Jurkat, Clone E6-1 (cell line): ENCODE measurements at regions not wholly inside any gene's neighbourhood (a gene's known extent, or its start where the extent isn't known, plus 50 kb on each side); places are given as distances from the start of the nearest gene placed in this dataset.

ENCODE experiments used
- DNase-seq: peaks from one replicate; pipeline ENCODE4 v3.0.0-alpha.2; 2011; ENCODE audit warnings: low read depth, low spot score
- H3K4me3 ChIP-seq: 2 replicates; pipeline ENCODE4 v1.5.1; 2011; ENCODE audit warnings: mild to moderate bottlenecking, low read length, control low read depth, moderate library complexity

DNA sequence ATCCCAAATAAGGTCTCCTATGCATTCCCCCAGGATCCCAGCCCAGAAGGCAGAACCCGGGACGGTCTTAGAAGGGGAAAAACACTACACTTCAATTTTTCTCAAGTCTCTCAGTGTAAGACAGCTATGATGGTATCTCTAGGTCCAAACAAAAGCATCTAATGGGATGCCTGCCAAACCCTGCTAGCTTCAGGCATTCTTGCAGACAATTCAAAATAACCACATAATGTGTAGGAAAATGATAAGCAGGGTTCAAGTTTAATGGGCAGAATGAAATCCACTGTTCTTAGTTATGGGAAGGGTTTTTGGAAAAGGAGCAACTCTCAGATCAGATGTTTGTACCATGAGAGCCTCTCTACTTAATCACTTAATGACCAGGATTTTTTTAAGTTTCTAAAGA lies 119.8 kb upstream of the ANO1 start:
- no peak for DNase-seq
- H3K4me3 ChIP-seq = no peak overlapping the region

DNA sequence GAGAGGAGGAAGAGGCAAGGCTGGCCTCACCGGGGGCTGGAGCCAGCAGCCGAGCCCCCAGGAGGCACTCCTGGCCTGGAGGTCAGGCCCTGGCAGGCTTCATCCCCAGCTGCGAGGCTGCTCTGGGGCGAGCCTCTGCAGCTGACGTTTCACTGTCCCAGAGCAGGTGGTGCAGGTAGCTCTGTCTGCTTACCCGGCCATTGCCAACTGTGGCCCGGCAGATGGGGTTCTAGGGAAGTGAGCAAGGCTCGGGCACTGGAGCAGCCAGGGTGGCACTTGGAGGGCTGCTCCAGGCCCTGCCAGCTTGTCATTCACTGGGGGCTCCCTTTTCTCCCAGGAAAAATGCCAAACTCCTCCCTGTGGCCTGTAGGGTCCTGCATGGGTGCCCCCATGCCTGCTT lies 118.7 kb upstream of the ANO1 start:
- H3K4me3 ChIP-seq = no peak overlapping the region
- no peak for DNase-seq

DNA sequence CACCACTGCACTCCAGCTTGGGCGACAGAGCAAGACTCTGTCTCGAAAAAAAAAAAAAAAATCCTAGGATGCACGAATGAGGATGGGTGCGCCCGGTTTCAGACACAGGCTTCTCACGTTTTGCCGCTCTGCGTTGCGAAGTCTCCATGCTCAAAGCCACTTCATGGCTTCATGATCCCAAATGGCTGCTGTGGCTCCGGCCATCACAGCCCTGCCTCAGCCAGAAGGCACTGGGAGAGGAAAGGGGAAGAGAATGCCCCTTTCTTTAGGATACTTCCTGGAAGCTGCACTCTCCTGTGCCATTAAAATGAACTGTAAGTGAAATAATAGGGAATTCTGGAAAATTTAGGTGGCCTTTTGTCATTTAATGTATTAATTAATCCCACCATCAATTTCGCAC lies 116.4 kb upstream of the ANO1 start:
- DNase-seq = no peak
- H3K4me3 ChIP-seq = no peak overlapping the region

DNA sequence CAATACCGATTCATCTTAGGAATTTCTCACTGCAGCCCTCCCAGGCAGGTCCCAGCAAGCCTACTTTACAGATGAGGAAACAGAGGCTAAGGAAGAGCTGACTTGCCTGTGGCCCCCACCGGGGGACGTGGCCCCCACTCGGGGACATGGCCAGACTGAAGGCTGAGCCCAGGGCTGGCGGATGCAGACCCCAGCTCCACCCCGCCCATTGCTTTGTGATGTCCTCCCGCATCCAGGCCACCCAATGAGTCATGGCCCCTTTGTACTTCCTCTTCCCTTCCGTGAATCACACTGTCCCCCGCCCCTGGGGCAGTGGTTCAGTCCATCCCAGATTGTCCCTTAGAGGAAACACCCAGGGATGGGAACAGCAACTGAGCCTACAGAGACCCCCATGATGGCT lies 116.0 kb upstream of the ANO1 start:
- no peak for DNase-seq
- no peak overlapping the region for H3K4me3 ChIP-seq

DNA sequence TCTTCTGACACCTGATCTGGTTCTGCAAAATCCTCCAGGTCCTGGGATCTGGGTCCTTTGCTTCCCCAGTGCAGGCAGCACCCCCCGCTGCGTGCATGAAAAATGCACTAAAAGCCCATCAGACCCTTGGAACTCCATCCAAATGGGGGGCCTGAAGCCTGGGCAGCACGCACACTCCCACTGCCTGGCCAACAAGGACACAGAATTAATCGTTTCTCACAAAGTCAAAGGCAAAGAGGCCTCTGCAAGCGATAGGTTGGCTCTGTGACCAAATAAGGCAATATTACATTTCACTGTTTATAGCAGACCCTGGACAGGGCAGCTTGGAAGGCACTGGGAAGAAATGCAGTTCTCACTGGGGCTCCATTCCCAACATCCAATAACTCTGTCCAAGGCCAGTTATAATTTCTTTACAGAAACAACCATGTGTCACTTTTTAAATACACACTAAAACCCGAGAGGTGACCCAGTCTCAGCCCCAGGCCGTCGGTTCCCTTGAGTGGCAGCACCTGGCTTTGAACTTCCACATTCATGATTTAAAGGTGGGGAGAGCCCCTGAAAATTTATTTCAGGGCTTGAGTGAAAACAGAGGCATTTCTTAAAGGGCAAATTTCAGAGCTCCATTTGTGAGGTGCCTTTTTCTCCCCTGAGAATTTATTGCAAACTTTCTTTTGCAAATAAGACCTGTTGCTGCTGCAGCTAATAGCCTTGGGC lies 114.4 kb upstream of the ANO1 start:
- no peak for DNase-seq
- H3K4me3 ChIP-seq = no peak overlapping the region

DNA sequence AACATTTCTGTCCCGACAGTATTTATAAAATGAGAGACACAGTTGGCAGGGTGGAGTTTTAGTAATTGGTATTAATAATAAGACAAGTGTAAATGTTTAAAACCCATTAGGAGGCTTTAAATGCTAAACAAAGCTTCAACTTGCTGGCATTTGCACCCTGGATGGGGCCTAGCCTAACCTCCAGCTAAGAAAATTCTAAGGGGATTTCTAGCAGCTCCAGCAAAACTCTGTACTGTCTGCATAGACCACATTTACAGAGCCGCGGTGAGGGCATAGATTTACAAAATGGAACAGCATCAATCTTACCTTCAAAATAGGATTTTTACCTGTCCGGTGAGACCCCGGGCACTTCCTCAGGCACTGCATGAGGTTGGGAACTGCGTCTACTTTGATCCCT lies 113.9 kb upstream of the ANO1 start:
- no peak overlapping the region for H3K4me3 ChIP-seq
- no peak for DNase-seq

DNA sequence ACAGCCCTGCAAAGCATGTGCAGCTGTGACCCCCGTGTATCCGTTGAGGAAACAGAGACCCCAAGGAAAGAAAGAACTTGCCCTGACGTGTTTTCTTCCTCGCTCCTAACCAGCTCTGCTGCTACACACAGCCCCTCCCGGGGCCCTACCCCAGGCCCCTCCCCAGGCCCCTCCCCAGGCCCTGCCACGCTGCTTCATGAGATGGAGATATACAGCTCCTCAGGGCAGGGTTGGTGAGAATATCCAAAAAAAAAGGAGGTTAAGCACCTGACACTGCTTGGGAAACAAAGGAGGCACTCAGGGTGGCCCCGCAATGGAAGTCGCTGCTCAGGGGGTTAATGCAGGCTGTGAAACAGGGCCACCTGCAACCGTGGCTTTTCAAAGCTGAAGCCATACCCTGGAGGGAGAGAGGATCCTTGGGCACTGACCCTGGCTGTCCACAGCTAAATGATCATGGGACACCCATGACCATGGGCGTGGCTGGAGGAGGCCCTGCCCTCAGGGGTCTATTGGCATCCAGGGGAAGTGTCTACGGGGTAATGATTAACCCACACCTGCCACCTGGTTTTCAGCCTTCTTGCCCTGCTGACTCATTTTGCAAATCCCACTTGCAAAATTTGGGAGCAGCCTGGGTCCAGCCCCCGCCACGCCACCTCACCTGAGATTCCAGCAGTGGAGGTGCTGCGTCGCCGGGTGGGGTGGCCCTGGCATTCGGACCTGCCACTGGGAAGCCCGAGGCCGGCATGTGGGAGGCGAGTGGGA lies 112.1 kb upstream of the ANO1 start:
- no peak for DNase-seq
- H3K4me3 ChIP-seq = no peak overlapping the region

DNA sequence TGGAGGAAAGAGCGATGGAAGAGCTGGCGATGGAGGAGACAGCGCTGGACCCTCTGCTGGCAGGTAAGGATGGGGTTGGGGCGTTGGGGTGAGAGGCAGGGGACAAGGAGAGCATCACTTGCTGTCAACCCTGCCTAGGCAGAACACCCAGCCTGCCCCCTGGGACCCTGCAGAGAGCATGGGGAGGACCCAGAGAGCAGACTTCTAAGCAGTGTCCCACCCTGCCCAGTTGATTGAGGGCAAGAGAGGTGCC lies 111.6 kb upstream of the ANO1 start:
- H3K4me3 ChIP-seq = no peak overlapping the region
- DNase-seq = no peak

DNA sequence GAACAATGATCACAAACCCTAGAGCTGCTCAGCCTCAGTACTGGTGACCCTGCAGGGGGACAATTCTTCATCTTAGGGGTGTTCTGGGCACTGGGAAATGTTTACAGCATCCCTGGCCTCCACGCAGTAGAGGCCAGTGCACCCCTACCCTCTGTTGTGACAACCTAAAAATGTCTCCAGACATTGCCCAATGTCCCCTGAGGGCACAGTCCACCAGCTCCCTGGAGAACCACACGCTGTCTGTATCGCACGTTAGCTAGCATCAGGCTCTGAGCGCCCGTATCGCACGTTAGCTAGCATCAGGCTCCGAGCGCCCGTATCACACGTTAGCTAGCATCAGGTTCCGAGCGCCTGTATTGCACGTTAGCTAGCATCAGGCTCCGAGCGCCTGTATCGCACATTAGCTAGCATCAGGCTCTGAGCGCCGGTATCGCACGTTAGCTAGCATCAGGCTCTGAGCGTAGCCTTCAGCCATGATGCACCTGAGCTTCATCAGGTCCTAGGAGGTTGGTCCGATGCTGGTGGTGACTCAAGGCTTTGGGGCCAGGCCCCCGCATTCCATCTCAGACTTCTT lies 111.1 kb upstream of the ANO1 start:
- no peak overlapping the region for H3K4me3 ChIP-seq
- DNase-seq = no peak

DNA sequence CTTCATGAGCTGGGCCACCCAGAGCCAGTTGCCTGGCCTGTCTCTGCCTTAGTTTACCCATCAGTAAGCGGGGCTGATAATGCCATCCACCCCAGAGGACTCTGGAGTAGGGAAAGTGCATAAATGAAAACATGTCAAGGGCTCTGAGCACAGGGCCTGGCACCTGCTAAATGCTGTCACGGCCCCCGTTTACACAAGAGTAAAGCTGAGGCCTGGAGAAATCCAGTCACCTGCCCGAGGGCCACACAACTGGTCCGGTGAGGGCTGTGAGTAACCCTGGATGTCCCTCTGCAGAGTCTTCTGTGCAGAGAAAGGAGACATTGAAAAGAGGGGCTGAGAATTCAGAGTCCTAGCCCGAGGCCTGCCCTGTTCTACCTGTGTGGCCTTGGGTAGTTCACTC lies 110.6 kb upstream of the ANO1 start:
- DNase-seq = no peak
- no peak overlapping the region for H3K4me3 ChIP-seq

DNA sequence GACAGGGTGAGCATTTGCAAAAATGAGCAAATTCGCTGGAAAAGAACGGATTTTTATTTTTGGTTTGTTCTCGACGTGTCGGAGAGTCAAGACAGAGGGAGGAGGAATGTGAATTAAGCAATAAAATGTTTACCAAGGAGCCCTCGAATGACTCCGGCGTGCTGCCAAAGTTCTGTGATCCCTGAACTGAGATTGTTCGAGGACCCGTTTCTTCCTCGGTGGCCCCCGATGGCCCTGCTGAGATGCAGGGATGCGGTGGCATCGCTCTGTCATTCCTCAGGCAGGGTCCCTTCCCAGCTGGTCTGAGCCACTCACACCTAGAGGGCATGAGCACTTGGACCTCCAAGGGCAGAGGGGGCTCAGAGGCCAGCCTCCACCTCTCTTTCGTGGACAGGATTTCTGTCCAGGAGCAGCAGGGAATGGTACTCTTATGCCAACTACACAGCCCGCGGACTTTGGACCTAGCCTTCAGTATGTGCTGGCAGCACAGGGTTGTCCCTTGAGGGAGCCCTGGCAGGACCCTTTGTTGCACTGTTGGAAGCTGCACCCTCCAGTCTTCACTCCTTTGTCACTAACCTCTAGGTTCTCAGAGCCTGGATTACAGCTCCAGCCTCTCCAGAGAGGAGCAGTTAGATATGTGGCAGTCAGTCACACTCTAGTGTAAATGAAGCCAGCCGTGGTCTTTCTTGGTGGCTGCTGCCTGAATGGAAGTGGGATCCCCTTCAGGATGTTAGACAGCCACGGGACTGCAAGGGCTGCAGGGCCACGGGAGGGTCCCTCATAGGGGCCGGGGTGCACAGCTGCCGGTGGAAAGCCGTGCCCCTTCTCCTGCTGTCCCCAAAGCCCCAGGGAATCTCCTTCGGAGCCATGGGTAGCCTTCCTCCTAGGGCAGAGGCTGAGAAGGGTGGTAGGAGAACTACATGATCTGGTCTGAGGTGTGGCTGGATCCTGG lies 109.4 kb upstream of the ANO1 start:
- no peak for DNase-seq
- no peak overlapping the region for H3K4me3 ChIP-seq

DNA sequence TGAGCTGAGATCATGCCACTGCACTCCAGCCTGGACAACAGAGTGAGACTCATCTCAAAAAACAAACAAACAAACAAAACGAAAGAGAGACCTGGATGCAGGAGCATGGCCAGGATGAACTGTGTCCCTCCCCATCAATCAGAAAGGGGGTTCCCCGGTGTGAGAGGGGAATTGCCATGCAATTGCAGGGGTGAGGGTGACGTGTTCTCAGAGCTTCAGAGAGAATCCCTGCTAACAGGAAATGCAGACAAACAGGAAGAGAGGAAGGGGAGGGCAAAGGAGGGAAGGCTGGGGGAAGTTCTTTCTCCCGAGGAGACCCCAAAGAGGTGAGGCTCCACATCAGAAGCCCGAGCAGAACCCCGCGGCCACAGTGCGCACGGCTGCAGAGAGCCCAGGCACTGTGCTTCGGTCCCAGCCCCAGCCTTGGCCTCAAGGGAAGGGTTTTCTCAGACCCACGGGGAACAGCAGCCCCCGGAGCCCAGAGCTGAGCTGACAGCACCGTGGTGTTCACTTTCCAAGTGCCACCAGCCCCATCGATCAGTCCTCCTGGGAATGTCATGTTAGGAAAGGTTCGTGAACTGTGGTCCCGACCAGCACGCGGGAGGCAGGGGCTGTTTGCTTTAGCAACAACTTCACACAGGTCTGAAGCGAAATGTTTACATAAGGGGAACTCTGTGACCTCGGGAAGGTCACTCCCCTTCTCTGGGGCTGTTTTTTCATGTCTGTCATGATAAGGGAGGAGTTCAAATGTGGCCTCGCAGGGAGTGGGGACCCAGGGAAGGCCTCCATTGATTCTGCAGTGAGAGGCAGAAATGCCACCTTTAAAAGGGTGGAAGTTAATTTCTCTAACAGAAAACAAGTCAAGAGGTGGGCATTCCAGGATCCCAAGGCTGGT lies 108.0 kb upstream of the ANO1 start:
- H3K4me3 ChIP-seq = no peak overlapping the region; the same call in 1 of the 2 replicates
- peak; percentile 40 for DNase-seq

DNA sequence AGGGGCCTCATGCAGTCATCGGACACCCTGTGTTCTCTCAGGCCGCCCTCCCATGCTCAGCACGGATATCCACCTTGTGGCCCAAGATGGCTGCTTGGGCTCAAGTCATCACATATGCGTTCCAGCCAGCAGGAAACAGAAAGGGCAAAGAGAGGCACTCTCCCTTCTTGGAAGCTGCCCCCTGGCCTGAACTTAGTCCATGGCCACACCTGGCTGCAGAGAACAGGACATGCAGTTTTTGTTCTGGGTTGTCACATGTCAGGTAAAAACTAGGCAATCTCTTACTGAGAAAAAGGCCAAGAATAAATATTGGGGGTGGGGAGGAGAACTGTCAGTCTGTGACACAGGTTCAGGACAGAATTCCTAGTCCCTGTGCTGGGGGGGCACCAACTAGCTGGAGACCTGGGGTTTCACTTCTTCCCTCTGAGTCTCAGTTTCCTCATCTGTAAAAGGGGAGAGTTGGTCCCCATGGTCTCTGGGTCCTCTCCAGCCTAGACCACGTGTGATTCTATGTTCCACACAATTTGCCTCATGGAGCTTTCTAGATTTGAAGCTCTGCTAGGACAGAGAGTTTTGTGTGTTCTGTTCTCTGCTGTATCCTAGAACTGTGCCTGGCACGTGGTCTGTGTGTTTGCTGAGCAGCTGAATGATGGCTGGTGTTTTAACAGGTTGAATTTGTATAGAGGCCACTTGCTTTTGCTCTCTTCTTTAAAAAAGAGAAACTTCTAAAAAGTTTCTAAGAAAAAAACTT lies 107.2 kb upstream of the ANO1 start:
- H3K4me3 ChIP-seq = no peak overlapping the region
- DNase-seq = no peak

DNA sequence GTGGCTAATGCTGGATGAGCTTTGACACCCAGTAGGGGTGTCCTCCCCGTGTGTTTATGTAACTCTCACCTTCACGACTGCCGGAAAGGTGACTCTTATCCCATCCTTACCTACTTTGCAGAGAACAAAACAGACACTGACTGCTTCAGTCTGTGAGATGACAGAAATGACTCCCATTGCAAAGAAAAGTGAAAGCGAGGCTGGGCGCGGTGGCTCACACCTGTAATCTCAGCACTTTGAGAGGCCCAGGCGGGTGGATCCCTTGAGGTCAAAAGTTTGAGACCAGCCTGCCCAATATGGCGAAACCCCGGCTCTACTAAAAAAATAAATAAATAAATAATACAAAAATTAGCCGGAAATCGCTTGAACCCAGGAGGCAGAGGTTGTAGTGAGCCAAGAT lies 106.4 kb upstream of the ANO1 start:
- DNase-seq = no peak
- H3K4me3 ChIP-seq = no peak overlapping the region

DNA sequence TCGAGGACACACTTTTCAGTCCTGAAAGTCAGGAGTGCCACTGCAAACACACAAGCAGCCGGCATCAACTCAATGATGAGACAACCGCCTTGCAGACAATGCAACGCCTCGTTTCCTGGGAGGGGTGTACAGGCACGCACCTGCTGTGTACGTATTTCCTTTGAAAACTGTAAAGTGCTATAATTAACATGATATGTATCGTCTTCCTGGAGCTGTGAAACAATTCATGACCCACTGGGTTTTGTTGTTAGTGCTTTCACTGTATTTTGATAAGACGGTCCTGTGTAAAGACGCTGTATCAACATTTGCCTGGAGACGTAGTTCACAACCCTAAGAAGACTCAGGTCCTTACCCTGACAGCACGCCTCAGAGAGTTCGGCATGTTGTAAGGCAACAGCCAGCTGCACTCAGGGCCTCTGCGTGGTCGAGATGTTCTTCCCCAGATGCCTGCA lies 105.7 kb upstream of the ANO1 start:
- DNase-seq = peak; percentile 88
- H3K4me3 ChIP-seq = peak overlapping the region; percentile 8

DNA sequence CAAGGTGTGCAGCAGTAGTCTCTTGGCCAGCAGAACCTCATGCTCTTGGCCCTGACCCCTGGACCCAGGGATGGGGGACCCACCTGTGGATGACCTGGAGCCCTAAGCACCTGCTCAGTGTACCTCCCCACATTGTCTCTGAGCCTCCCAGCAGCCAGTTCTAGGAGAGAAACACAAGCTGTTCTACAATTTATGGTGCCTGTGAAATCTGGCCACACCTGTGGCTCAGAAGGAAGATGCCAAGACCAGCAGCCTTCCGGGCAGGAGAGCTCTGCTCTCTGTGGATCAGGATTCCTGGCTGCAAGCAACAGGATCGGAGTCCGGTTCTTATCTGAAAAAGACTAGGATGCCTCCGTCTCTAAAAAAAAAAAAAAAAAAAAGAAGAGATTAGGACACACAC lies 103.6 kb upstream of the ANO1 start:
- no peak for DNase-seq
- H3K4me3 ChIP-seq = no peak overlapping the region

DNA sequence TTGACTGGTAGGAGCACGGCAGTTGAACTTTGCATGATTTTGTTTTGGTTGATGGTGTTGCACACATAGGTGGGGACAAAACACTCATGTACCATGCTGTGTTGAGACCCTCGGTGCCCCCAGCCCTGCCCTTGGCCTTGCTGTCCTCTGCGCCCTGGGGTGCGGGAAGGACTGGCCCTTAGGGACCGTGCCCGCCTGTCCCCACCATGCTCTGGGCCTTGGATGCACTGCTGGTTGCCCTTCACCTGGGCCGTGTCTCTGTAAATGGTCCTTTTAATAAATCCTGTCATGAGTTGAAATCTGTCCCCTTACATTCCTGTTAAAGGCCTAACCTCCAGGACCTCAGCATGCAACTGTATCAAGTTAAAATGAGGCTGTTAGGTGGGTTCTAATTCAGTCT lies 102.3 kb upstream of the ANO1 start:
- H3K4me3 ChIP-seq = no peak overlapping the region
- DNase-seq = no peak

DNA sequence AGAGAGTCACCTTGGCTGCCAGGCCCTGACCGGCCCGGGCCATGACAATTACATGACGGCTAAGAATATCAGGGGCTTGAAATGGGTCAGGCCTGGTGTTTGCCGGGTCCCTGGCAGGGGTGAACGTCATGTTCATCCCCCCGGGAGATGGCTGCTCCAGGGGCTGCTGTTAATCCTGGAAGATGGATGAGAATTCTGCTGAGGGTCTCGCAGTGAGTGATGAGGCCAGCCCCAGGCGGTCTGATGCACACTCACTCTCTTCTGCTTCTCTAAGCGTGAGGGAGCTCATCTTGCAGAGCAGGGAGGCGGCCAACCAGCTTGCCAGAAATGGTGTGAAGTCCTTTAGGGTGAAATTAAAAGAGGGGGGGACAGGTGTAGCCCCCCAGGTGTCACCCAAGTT lies 101.3 kb upstream of the ANO1 start:
- no peak overlapping the region for H3K4me3 ChIP-seq
- DNase-seq = no peak
